ENCODE measurements at regions not wholly inside any gene's neighbourhood (a gene's known extent, or its start where the extent isn't known, plus 50 kb on each side); places are given as distances from the start of the nearest gene placed in this dataset.

DNA sequence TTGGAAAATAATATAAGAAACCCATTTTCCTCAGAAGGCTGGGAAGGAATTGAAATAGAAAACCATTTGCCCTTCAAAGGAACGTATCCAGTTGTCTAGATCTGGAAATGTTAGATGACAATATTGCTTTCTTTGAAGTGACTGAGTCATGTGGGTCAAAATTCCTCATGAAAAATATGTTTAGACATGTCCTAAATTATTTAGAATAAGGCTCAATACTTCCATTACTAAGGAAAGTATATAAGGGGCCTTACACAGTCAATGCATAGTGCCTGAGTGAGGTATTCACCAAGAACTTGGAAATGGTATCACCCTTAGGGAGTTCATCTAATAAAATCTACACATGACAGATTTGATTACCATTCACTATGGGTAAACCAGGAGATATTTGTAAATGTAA, 619.8 kb upstream of the KCNMB2 start:
- TF ChIP-seq, protein P1, sequence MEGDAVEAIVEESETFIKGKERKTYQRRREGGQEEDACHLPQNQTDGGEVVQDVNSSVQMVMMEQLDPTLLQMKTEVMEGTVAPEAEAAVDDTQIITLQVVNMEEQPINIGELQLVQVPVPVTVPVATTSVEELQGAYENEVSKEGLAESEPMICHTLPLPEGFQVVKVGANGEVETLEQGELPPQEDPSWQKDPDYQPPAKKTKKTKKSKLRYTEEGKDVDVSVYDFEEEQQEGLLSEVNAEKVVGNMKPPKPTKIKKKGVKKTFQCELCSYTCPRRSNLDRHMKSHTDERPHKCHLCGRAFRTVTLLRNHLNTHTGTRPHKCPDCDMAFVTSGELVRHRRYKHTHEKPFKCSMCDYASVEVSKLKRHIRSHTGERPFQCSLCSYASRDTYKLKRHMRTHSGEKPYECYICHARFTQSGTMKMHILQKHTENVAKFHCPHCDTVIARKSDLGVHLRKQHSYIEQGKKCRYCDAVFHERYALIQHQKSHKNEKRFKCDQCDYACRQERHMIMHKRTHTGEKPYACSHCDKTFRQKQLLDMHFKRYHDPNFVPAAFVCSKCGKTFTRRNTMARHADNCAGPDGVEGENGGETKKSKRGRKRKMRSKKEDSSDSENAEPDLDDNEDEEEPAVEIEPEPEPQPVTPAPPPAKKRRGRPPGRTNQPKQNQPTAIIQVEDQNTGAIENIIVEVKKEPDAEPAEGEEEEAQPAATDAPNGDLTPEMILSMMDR (IDR thresholded peaks at IDR 0.05; ENCODE audit: poor library complexity, severe bottlenecking) = no peak
- TF ChIP-seq EP300 (conservative IDR thresholded peaks at IDR 0.05; ENCODE audit: poor library complexity, severe bottlenecking) (no peak), POLR2AphosphoS5 (IDR thresholded peaks at IDR 0.05) (no peak), SMC3 (conservative IDR thresholded peaks at IDR 0.05; ENCODE audit: poor library complexity) (no peak)

All from neural cell (in vitro differentiated cells).